ENCODE measurements at regions not wholly inside any gene's neighbourhood (a gene's known extent, or its start where the extent isn't known, plus 50 kb on each side); places are given as distances from the start of the nearest gene placed in this dataset.
"Not testable (repeated sequence)": the region's sequence is repeated elsewhere in the genome, so short reads cannot be mapped to it uniquely, and the experiment has no call there.

DNA sequence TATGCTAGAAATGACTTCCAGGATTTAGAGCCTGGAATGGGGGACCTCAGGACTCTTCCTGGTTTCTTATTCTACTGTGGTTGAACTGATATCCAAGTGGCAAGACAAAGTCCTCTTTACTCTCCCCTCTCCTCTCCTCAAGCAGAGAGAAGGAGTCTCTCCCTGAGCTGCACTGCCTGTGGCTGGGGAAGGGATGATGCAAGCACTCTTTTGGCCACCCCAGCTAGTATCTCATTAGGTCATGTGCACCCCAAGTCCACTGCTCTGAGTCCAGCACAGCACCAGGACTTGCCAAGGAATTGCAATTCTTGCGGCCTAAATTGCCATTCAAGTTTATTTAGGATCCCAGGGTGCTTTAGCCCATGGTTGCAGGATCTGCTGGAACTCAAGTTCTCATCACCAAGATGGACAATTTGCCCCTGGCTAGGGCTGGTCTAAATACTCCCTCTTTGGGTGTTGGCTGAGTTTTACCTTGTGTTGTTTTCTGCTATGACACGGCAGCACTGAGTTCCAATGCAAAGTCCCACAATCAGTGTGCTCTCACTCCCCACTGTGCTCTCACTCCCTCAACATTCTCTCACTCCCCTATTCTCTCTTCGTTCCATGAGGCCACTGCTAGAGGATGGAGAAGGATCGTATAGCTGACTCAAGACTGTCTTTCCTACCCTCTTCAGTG is 172.2 kb downstream of the TM2D1 start:
- Histone ChIP-seq H3K4me3 (ENCODE audit: low read length) (no peak overlapping the region), H3K36me3 (ENCODE audit: insufficient read depth, low read length) (no peaks in the 10 kb centered on the region), H3K79me2 (replicated peaks; ENCODE audit: insufficient read depth, low read length) (no peaks in the 10 kb centered on the region), H3K9ac (ENCODE audit: low read length) (no peak overlapping the region), H3K27ac (ENCODE audit: low read length) (no peak overlapping the region), H4K20me1 (ENCODE audit: insufficient read depth) (no peaks in the 10 kb centered on the region), H3K4me2 (ENCODE audit: low read length) (no peak overlapping the region), H3K9me3 (ENCODE audit: low read length) (peaks cover 9% of the 10 kb centered on the region), H3K9me2 (ENCODE audit: insufficient read depth, low read length) (no peaks in the 10 kb centered on the region), H3K27me3 (ENCODE audit: insufficient read depth, low read depth, low read length) (no peaks in the 10 kb centered on the region), H3F3A (ENCODE audit: insufficient read depth, low read length, poor library complexity, severe bottlenecking) (no peaks in the 10 kb centered on the region), H2AFZ (ENCODE audit: low read depth, low read length) (no peak overlapping the region)
- TF ChIP-seq RAD21 (conservative IDR thresholded peaks at IDR 0.05) (no peak), MXI1 (conservative IDR thresholded peaks at IDR 0.05; ENCODE audit: poor library complexity, severe bottlenecking) (no peak), EZH2 (IDR thresholded peaks at IDR 0.05; ENCODE audit: borderline replicate concordance, insufficient read depth, low read length, poor library complexity, severe bottlenecking) (no peak), POLR2AphosphoS5 (IDR thresholded peaks at IDR 0.05) (no peak), TAF1 (IDR thresholded peaks at IDR 0.05; ENCODE audit: low read depth) (no peak)
- TF ChIP-seq, protein P1, sequence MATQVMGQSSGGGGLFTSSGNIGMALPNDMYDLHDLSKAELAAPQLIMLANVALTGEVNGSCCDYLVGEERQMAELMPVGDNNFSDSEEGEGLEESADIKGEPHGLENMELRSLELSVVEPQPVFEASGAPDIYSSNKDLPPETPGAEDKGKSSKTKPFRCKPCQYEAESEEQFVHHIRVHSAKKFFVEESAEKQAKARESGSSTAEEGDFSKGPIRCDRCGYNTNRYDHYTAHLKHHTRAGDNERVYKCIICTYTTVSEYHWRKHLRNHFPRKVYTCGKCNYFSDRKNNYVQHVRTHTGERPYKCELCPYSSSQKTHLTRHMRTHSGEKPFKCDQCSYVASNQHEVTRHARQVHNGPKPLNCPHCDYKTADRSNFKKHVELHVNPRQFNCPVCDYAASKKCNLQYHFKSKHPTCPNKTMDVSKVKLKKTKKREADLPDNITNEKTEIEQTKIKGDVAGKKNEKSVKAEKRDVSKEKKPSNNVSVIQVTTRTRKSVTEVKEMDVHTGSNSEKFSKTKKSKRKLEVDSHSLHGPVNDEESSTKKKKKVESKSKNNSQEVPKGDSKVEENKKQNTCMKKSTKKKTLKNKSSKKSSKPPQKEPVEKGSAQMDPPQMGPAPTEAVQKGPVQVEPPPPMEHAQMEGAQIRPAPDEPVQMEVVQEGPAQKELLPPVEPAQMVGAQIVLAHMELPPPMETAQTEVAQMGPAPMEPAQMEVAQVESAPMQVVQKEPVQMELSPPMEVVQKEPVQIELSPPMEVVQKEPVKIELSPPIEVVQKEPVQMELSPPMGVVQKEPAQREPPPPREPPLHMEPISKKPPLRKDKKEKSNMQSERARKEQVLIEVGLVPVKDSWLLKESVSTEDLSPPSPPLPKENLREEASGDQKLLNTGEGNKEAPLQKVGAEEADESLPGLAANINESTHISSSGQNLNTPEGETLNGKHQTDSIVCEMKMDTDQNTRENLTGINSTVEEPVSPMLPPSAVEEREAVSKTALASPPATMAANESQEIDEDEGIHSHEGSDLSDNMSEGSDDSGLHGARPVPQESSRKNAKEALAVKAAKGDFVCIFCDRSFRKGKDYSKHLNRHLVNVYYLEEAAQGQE (IDR thresholded peaks at IDR 0.05; ENCODE audit: borderline replicate concordance) = no peak
- TF ChIP-seq, protein P2, sequence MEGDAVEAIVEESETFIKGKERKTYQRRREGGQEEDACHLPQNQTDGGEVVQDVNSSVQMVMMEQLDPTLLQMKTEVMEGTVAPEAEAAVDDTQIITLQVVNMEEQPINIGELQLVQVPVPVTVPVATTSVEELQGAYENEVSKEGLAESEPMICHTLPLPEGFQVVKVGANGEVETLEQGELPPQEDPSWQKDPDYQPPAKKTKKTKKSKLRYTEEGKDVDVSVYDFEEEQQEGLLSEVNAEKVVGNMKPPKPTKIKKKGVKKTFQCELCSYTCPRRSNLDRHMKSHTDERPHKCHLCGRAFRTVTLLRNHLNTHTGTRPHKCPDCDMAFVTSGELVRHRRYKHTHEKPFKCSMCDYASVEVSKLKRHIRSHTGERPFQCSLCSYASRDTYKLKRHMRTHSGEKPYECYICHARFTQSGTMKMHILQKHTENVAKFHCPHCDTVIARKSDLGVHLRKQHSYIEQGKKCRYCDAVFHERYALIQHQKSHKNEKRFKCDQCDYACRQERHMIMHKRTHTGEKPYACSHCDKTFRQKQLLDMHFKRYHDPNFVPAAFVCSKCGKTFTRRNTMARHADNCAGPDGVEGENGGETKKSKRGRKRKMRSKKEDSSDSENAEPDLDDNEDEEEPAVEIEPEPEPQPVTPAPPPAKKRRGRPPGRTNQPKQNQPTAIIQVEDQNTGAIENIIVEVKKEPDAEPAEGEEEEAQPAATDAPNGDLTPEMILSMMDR (IDR thresholded peaks at IDR 0.05; ENCODE audit: poor library complexity, severe bottlenecking) = no peak

DNA sequence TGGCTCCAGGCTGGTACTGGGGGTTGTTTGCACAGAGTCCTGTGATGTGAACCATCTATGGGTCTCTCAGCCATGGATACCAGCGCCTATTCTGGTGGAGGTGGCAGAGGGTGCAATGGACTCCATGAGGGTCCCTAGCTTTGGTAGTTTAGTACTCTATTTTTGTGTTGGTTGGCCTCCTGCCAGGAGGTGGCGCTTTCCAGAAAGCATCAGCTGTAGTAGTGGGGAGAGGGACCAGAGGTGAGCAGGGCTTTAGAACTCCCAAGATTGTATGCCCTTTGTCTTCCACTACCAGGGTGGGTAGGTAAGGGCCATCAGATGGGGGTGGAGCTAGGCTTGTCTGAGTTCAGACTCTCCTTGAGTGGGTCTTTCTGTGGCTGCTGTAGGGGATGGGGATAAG is 177.6 kb downstream of the TM2D1 start:
- H4K20me1 ChIP-seq (ENCODE audit: insufficient read depth); H3F3A ChIP-seq (ENCODE audit: insufficient read depth, low read length, poor library complexity, severe bottlenecking); H3K36me3 ChIP-seq (ENCODE audit: insufficient read depth, low read length); H3K9me2 ChIP-seq (ENCODE audit: insufficient read depth, low read length); H3K9ac ChIP-seq (ENCODE audit: low read length); H3K9me3 ChIP-seq (ENCODE audit: low read length); H2AFZ ChIP-seq (ENCODE audit: low read depth, low read length); H3K4me3 ChIP-seq (ENCODE audit: low read length); H3K27me3 ChIP-seq (ENCODE audit: insufficient read depth, low read depth, low read length); H3K4me2 ChIP-seq (ENCODE audit: low read length); H3K27ac ChIP-seq (ENCODE audit: low read length); H3K79me2 ChIP-seq (replicated peaks; ENCODE audit: insufficient read depth, low read length): not testable (repeated sequence)

DNA sequence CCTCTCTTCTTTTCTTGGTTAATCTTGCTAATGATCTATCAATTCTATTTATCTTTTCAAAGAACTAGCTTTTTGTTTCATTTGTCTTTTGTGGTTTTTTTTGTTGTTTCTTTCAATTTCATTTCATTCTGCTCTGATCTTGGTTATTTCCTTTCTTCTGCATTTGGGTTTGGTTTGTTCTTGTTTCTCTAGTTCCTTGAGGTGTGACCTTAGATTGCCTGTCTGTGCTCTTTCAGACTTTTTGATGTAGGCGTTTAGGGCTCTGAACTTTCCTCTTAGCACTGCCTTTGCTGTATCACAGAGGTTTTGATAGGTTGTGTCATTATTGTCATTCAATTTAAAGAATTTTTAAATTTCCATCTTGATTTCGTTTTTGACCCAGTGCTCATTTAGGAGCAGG is 180.1 kb downstream of the TM2D1 start:
- not testable (repeated sequence) for H3K9me3 ChIP-seq (ENCODE audit: low read length); H3K27me3 ChIP-seq (ENCODE audit: insufficient read depth, low read depth, low read length); H3F3A ChIP-seq (ENCODE audit: insufficient read depth, low read length, poor library complexity, severe bottlenecking); H3K27ac ChIP-seq (ENCODE audit: low read length); H3K4me3 ChIP-seq (ENCODE audit: low read length); H3K79me2 ChIP-seq (replicated peaks; ENCODE audit: insufficient read depth, low read length); H3K9me2 ChIP-seq (ENCODE audit: insufficient read depth, low read length); H2AFZ ChIP-seq (ENCODE audit: low read depth, low read length); H3K36me3 ChIP-seq (ENCODE audit: insufficient read depth, low read length); H4K20me1 ChIP-seq (ENCODE audit: insufficient read depth); H3K9ac ChIP-seq (ENCODE audit: low read length); H3K4me2 ChIP-seq (ENCODE audit: low read length)

DNA sequence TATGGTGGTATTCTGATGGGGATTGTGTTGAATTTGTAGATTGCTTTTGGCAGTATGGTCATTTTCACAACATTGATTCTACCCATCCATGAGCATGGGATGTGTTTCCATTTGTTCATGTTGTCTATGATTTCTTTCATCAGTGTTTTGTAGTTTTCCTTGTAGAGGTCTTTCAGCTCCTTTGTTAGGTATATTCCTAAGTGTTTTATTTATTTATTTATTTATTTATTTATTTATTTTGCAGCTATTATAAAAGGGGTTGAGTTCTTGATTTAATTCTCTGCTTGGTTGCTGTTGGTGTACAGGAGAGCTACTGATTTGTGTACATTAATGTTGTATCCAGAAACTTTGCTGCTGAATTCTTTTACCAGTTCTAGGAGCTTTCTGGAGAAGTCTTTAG is 181.4 kb downstream of the TM2D1 start:
- not testable (repeated sequence) for H2AFZ ChIP-seq (ENCODE audit: low read depth, low read length); H3K27me3 ChIP-seq (ENCODE audit: insufficient read depth, low read depth, low read length); H3K4me3 ChIP-seq (ENCODE audit: low read length); H3K9ac ChIP-seq (ENCODE audit: low read length); H3K9me2 ChIP-seq (ENCODE audit: insufficient read depth, low read length); H4K20me1 ChIP-seq (ENCODE audit: insufficient read depth); H3K36me3 ChIP-seq (ENCODE audit: insufficient read depth, low read length); H3K79me2 ChIP-seq (replicated peaks; ENCODE audit: insufficient read depth, low read length); H3K4me2 ChIP-seq (ENCODE audit: low read length); H3F3A ChIP-seq (ENCODE audit: insufficient read depth, low read length, poor library complexity, severe bottlenecking); H3K9me3 ChIP-seq (ENCODE audit: low read length); H3K27ac ChIP-seq (ENCODE audit: low read length)

Measured in neural cell (in vitro differentiated cells).